ENCODE measurements at regions not wholly inside any gene's neighbourhood (a gene's known extent, or its start where the extent isn't known, plus 50 kb on each side); places are given as distances from the start of the nearest gene placed in this dataset.

- no peaks in the 10 kb centered on the region for H3K9me3 ChIP-seq (ENCODE audit: control insufficient read depth in 1 of 2, low read length in 2 of 2)
- no peaks in the 10 kb centered on the region for H3K36me3 ChIP-seq (ENCODE audit: control insufficient read depth in 1 of 2, insufficient read depth in 2 of 2, low read length in 2 of 2)
- no peak overlapping the region for H3K4me3 ChIP-seq (ENCODE audit: low read depth in 1 of 2, low read length in 2 of 2)
- H3K27me3 ChIP-seq (ENCODE audit: low read depth, low read length): no peaks in the 10 kb centered on the region
- H3K4me1 ChIP-seq (ENCODE audit: control insufficient read depth in 1 of 2, insufficient read depth in 2 of 2, low read length in 2 of 2): no peaks in the 10 kb centered on the region
- H3K27ac ChIP-seq (ENCODE audit: low read length): no peak overlapping the region
Measured at GRCh38 chr4:85265234-85265633, 209.7 kb upstream of the ARHGAP24 start.

- Histone ChIP-seq H3K36me3 (ENCODE audit: control insufficient read depth in 1 of 2, insufficient read depth in 2 of 2, low read length in 2 of 2) (no peaks in the 10 kb centered on the region), H3K27me3 (ENCODE audit: low read depth, low read length) (no peaks in the 10 kb centered on the region)
Measured at GRCh38 chr4:85268188-85268587, 206.8 kb upstream of the ARHGAP24 start.

GRCh38 chr4:85268961-85269360 is 206.0 kb upstream of the ARHGAP24 start:
- Histone ChIP-seq H3K4me1 (ENCODE audit: control insufficient read depth in 1 of 2, insufficient read depth in 2 of 2, low read length in 2 of 2) (no peaks in the 10 kb centered on the region), H3K27me3 (ENCODE audit: low read depth, low read length) (no peaks in the 10 kb centered on the region), H3K27ac (ENCODE audit: low read length) (no peak overlapping the region), H3K36me3 (ENCODE audit: control insufficient read depth in 1 of 2, insufficient read depth in 2 of 2, low read length in 2 of 2) (no peaks in the 10 kb centered on the region), H3K4me3 (ENCODE audit: low read depth in 1 of 2, low read length in 2 of 2) (no peak overlapping the region), H3K9me3 (ENCODE audit: control insufficient read depth in 1 of 2, low read length in 2 of 2) (peaks cover 5 to 7% of the 10 kb centered on the region in 2 donors)

More at GRCh38 chr4:85268188-85268587, 206.8 kb upstream of the ARHGAP24 start:
- Histone ChIP-seq H3K4me3 (ENCODE audit: low read depth in 1 of 2, low read length in 2 of 2) (no peak overlapping the region), H3K27ac (ENCODE audit: low read length) (no peak overlapping the region), H3K9me3 (ENCODE audit: control insufficient read depth in 1 of 2, low read length in 2 of 2) (peaks cover 0 to under 1% of the 10 kb centered on the region in 2 donors), H3K4me1 (ENCODE audit: control insufficient read depth in 1 of 2, insufficient read depth in 2 of 2, low read length in 2 of 2) (no peaks in the 10 kb centered on the region)

GRCh38 chr4:85274955-85275354 is 200.0 kb upstream of the ARHGAP24 start:
- H3K36me3 ChIP-seq (ENCODE audit: control insufficient read depth in 1 of 2, insufficient read depth in 2 of 2, low read length in 2 of 2): no peaks in the 10 kb centered on the region

GRCh38 chr4:85280963-85281362 is 194.0 kb upstream of the ARHGAP24 start:
- H3K9me3 ChIP-seq (ENCODE audit: control insufficient read depth in 1 of 2, low read length in 2 of 2): no peaks in the 10 kb centered on the region
- H3K4me3 ChIP-seq (ENCODE audit: low read depth in 1 of 2, low read length in 2 of 2): no peak overlapping the region
- no peaks in the 10 kb centered on the region for H3K36me3 ChIP-seq (ENCODE audit: control insufficient read depth in 1 of 2, insufficient read depth in 2 of 2, low read length in 2 of 2)
- H3K27ac ChIP-seq (ENCODE audit: low read length): no peak overlapping the region
- H3K4me1 ChIP-seq (ENCODE audit: control insufficient read depth in 1 of 2, insufficient read depth in 2 of 2, low read length in 2 of 2): no peaks in the 10 kb centered on the region
- H3K27me3 ChIP-seq (ENCODE audit: low read depth, low read length): no peaks in the 10 kb centered on the region

More at GRCh38 chr4:85274955-85275354, 200.0 kb upstream of the ARHGAP24 start:
- Histone ChIP-seq H3K4me1 (ENCODE audit: control insufficient read depth in 1 of 2, insufficient read depth in 2 of 2, low read length in 2 of 2) (no peaks in the 10 kb centered on the region), H3K9me3 (ENCODE audit: control insufficient read depth in 1 of 2, low read length in 2 of 2) (peaks cover 7 to 8% of the 10 kb centered on the region in 2 donors), H3K27ac (ENCODE audit: low read length) (no peak overlapping the region), H3K27me3 (ENCODE audit: low read depth, low read length) (no peaks in the 10 kb centered on the region), H3K4me3 (ENCODE audit: low read depth in 1 of 2, low read length in 2 of 2) (no peak overlapping the region)

- Histone ChIP-seq H3K4me1 (ENCODE audit: control insufficient read depth in 1 of 2, insufficient read depth in 2 of 2, low read length in 2 of 2) (no peaks in the 10 kb centered on the region), H3K4me3 (ENCODE audit: low read depth in 1 of 2, low read length in 2 of 2) (no peak overlapping the region), H3K9me3 (ENCODE audit: control insufficient read depth in 1 of 2, low read length in 2 of 2) (peaks cover 0 to 8% of the 10 kb centered on the region in 2 donors), H3K27ac (ENCODE audit: low read length) (no peak overlapping the region), H3K36me3 (ENCODE audit: control insufficient read depth in 1 of 2, insufficient read depth in 2 of 2, low read length in 2 of 2) (no peaks in the 10 kb centered on the region), H3K27me3 (ENCODE audit: low read depth, low read length) (no peaks in the 10 kb centered on the region)
Measured at GRCh38 chr4:85291226-85291625, 183.7 kb upstream of the ARHGAP24 start.

GRCh38 chr4:85298037-85298436 is 176.9 kb upstream of the ARHGAP24 start:
- Histone ChIP-seq H3K4me3 (ENCODE audit: low read depth in 1 of 2, low read length in 2 of 2) (no peak overlapping the region), H3K27me3 (ENCODE audit: low read depth, low read length) (no peaks in the 10 kb centered on the region), H3K4me1 (ENCODE audit: control insufficient read depth in 1 of 2, insufficient read depth in 2 of 2, low read length in 2 of 2) (no peaks in the 10 kb centered on the region), H3K27ac (ENCODE audit: low read length) (no peak overlapping the region), H3K36me3 (ENCODE audit: control insufficient read depth in 1 of 2, insufficient read depth in 2 of 2, low read length in 2 of 2) (no peaks in the 10 kb centered on the region), H3K9me3 (ENCODE audit: control insufficient read depth in 1 of 2, low read length in 2 of 2) (no peaks in the 10 kb centered on the region)

GRCh38 chr4:85302193-85302736 is 172.7 kb upstream of the ARHGAP24 start:
- H3K4me3 ChIP-seq (ENCODE audit: low read depth in 1 of 2, low read length in 2 of 2): no peak overlapping the region
- no peaks in the 10 kb centered on the region for H3K9me3 ChIP-seq (ENCODE audit: control insufficient read depth in 1 of 2, low read length in 2 of 2)
- no peaks in the 10 kb centered on the region for H3K4me1 ChIP-seq (ENCODE audit: control insufficient read depth in 1 of 2, insufficient read depth in 2 of 2, low read length in 2 of 2)
- H3K36me3 ChIP-seq (ENCODE audit: control insufficient read depth in 1 of 2, insufficient read depth in 2 of 2, low read length in 2 of 2): no peaks in the 10 kb centered on the region
- no peak overlapping the region for H3K27ac ChIP-seq (ENCODE audit: low read length)
- no peaks in the 10 kb centered on the region for H3K27me3 ChIP-seq (ENCODE audit: low read depth, low read length)

GRCh38 chr4:85302756-85303155 is 172.2 kb upstream of the ARHGAP24 start:
- no peak overlapping the region for H3K27ac ChIP-seq (ENCODE audit: low read length)
- H3K27me3 ChIP-seq (ENCODE audit: low read depth, low read length): no peaks in the 10 kb centered on the region
- H3K4me3 ChIP-seq (ENCODE audit: low read depth in 1 of 2, low read length in 2 of 2): no peak overlapping the region
- no peaks in the 10 kb centered on the region for H3K9me3 ChIP-seq (ENCODE audit: control insufficient read depth in 1 of 2, low read length in 2 of 2)
- no peaks in the 10 kb centered on the region for H3K4me1 ChIP-seq (ENCODE audit: control insufficient read depth in 1 of 2, insufficient read depth in 2 of 2, low read length in 2 of 2)
- no peaks in the 10 kb centered on the region for H3K36me3 ChIP-seq (ENCODE audit: control insufficient read depth in 1 of 2, insufficient read depth in 2 of 2, low read length in 2 of 2)

- Histone ChIP-seq H3K36me3 (ENCODE audit: control insufficient read depth in 1 of 2, insufficient read depth in 2 of 2, low read length in 2 of 2) (no peaks in the 10 kb centered on the region), H3K4me1 (ENCODE audit: control insufficient read depth in 1 of 2, insufficient read depth in 2 of 2, low read length in 2 of 2) (no peaks in the 10 kb centered on the region), H3K27me3 (ENCODE audit: low read depth, low read length) (no peaks in the 10 kb centered on the region), H3K27ac (ENCODE audit: low read length) (no peak overlapping the region), H3K4me3 (ENCODE audit: low read depth in 1 of 2, low read length in 2 of 2) (no peak overlapping the region), H3K9me3 (ENCODE audit: control insufficient read depth in 1 of 2, low read length in 2 of 2) (peaks cover 0 to 16% of the 10 kb centered on the region in 2 donors)
Measured at GRCh38 chr4:85318415-85318814, 156.5 kb upstream of the ARHGAP24 start.

GRCh38 chr4:85358831-85359230 is 116.1 kb upstream of the ARHGAP24 start:
- Histone ChIP-seq H3K4me3 (ENCODE audit: low read depth in 1 of 2, low read length in 2 of 2) (no peak overlapping the region), H3K27ac (ENCODE audit: low read length) (no peak overlapping the region), H3K4me1 (ENCODE audit: control insufficient read depth in 1 of 2, insufficient read depth in 2 of 2, low read length in 2 of 2) (no peaks in the 10 kb centered on the region), H3K36me3 (ENCODE audit: control insufficient read depth in 1 of 2, insufficient read depth in 2 of 2, low read length in 2 of 2) (no peaks in the 10 kb centered on the region), H3K27me3 (ENCODE audit: low read depth, low read length) (no peaks in the 10 kb centered on the region), H3K9me3 (ENCODE audit: control insufficient read depth in 1 of 2, low read length in 2 of 2) (no peaks in the 10 kb centered on the region)

- Histone ChIP-seq H3K36me3 (ENCODE audit: control insufficient read depth in 1 of 2, insufficient read depth in 2 of 2, low read length in 2 of 2) (no peaks in the 10 kb centered on the region), H3K9me3 (ENCODE audit: control insufficient read depth in 1 of 2, low read length in 2 of 2) (no peaks in the 10 kb centered on the region), H3K4me1 (ENCODE audit: control insufficient read depth in 1 of 2, insufficient read depth in 2 of 2, low read length in 2 of 2) (no peaks in the 10 kb centered on the region), H3K27me3 (ENCODE audit: low read depth, low read length) (no peaks in the 10 kb centered on the region), H3K27ac (ENCODE audit: low read length) (no peak overlapping the region), H3K4me3 (ENCODE audit: low read depth in 1 of 2, low read length in 2 of 2) (no peak overlapping the region)
Measured at GRCh38 chr4:85362550-85362949, 112.4 kb upstream of the ARHGAP24 start.
